Neutrophil (primary cell): ENCODE measurements at regions not wholly inside any gene's neighbourhood (a gene's known extent, or its start where the extent isn't known, plus 50 kb on each side); places are given as distances from the start of the nearest gene placed in this dataset.

Source experiments
- H3K27ac ChIP-seq: fragments of 200-600 bp; sonication (generic); 2 replicates; pipeline ENCODE4 v1.5.1; 2016; ENCODE audit warnings: mild to moderate bottlenecking, moderate library complexity
- H3K27me3 ChIP-seq: fragments of 200-600 bp; sonication (generic); 2 replicates; pipeline ENCODE4 v1.6.0; 2016; ENCODE audit warnings: mild to moderate bottlenecking
- H3K36me3 ChIP-seq: fragments of 200-600 bp; sonication (generic); 2 replicates; pipeline ENCODE4 v1.5.1; 2017
- H3K4me1 ChIP-seq, 2 experiments: fragments of 200-600 bp in 1 of 2; sonication (generic) in 1 of 2; 1 replicate in 1 of 2; 2 replicates in 1 of 2; pipeline versions ENCODE4 v1.5.1 to v1.6.1; 2013 to 2016; ENCODE audit warnings: low read depth in 1 of 2, low read length in 1 of 2, mild to moderate bottlenecking in 1 of 2, moderate library complexity in 1 of 2; ENCODE audit not compliant: control insufficient read depth in 1 of 2, insufficient read depth in 1 of 2
- H3K4me3 ChIP-seq, 2 experiments: fragments of 200-600 bp in 1 of 2; sonication (generic) in 1 of 2; 1 replicate in 1 of 2; 2 replicates in 1 of 2; pipeline ENCODE4 v1.5.1; 2013 to 2016; ENCODE audit warnings: low read depth in 1 of 2, low read length in 1 of 2, mild to moderate bottlenecking in 1 of 2, moderate library complexity in 1 of 2
- H3K9me3 ChIP-seq: fragments of 200-600 bp; sonication (generic); 2 replicates; pipeline ENCODE4 v1.5.1; 2016
- CTCF ChIP-seq: fragments of 200-600 bp; sonication (generic); IDR thresholded peaks from 2 replicates; pipeline ENCODE4 v1.5.1; 2016; ENCODE audit warnings: antibody characterized with exemption

- Histone ChIP-seq H3K9me3 (no peaks in the 10 kb centered on the region), H3K27ac (no peak overlapping the region), H3K4me1 (no peaks in the 10 kb centered on the region), H3K36me3 (no peaks in the 10 kb centered on the region), H3K4me3 (no peak overlapping the region), H3K27me3 (no peaks in the 10 kb centered on the region)
- no peak for TF ChIP-seq CTCF
Measured at GRCh38 chr6:14571746-14572145, 454.2 kb downstream of the CD83 start.

GRCh38 chr6:14573267-14573666 is 455.7 kb downstream of the CD83 start:
- no peaks in the 10 kb centered on the region for H3K27me3 ChIP-seq
- TF ChIP-seq CTCF = no peak
- H3K4me3 ChIP-seq = no peak overlapping the region
- no peaks in the 10 kb centered on the region for H3K36me3 ChIP-seq
- no peaks in the 10 kb centered on the region for H3K4me1 ChIP-seq
- no peaks in the 10 kb centered on the region for H3K9me3 ChIP-seq
- no peak overlapping the region for H3K27ac ChIP-seq

GRCh38 chr6:14573703-14574290 is 456.2 kb downstream of the CD83 start:
- no peaks in the 10 kb centered on the region for H3K9me3 ChIP-seq
- no peaks in the 10 kb centered on the region for H3K27me3 ChIP-seq
- H3K4me1 ChIP-seq = no peaks in the 10 kb centered on the region
- TF ChIP-seq CTCF = no peak
- no peak overlapping the region for H3K4me3 ChIP-seq
- H3K27ac ChIP-seq = no peak overlapping the region
- no peaks in the 10 kb centered on the region for H3K36me3 ChIP-seq

GRCh38 chr6:14575961-14576360 is 458.4 kb downstream of the CD83 start:
- no peak for TF ChIP-seq CTCF
- Histone ChIP-seq H3K27ac (no peak overlapping the region), H3K27me3 (no peaks in the 10 kb centered on the region), H3K9me3 (no peaks in the 10 kb centered on the region), H3K36me3 (no peaks in the 10 kb centered on the region), H3K4me3 (no peak overlapping the region), H3K4me1 (no peaks in the 10 kb centered on the region)

- H3K4me1 ChIP-seq = no peaks in the 10 kb centered on the region
- no peaks in the 10 kb centered on the region for H3K9me3 ChIP-seq
- no peak overlapping the region for H3K4me3 ChIP-seq
- H3K27ac ChIP-seq = no peak overlapping the region
- TF ChIP-seq CTCF = no peak
- no peaks in the 10 kb centered on the region for H3K27me3 ChIP-seq
- H3K36me3 ChIP-seq = no peaks in the 10 kb centered on the region
Measured at GRCh38 chr6:14578994-14579393, 461.4 kb downstream of the CD83 start.

- Histone ChIP-seq H3K27ac (no peak overlapping the region), H3K4me3 (no peak overlapping the region), H3K27me3 (no peaks in the 10 kb centered on the region), H3K4me1 (no peaks in the 10 kb centered on the region), H3K36me3 (no peaks in the 10 kb centered on the region), H3K9me3 (no peaks in the 10 kb centered on the region)
- TF ChIP-seq CTCF = no peak
Measured at GRCh38 chr6:14582749-14583148, 465.2 kb downstream of the CD83 start.
